GM12878 (cell line): ENCODE measurements at regions not wholly inside any gene's neighbourhood (a gene's known extent, or its start where the extent isn't known, plus 50 kb on each side); places are given as distances from the start of the nearest gene placed in this dataset.

Experiments used
- ATAC-seq: fragments of 200-7000 bp; cut with Tn5 transposase; 3 replicates; pipeline ENCODE4 v1.9.1; 2020; ENCODE audit warnings: mild to moderate bottlenecking, moderate library complexity
- BruUV-seq: library from RNA; stranded (reverse); fragments of 400-500 nt; replicated peaks from 2 replicates; lab custom pipeline; 2021; lab: Mats Ljungman, UMichigan
- CTCF ChIA-PET: fragments of 300-600 bp; sonication (Branson Sonifier 250); formaldehyde crosslinking; extraction: SDS; loops from one replicate; lab custom pipeline; 2021; ENCODE audit warnings: inconsistent platforms; lab: Yijun Ruan, JAX
- POLR2A ChIA-PET: fragments of 350-600 bp; formaldehyde crosslinking; extraction: SDS; loops from one replicate; lab custom pipeline; 2021; ENCODE audit warnings: inconsistent platforms; lab: Charles Lee
- RAD21 ChIA-PET: fragments of 300-600 bp; sonication (Branson Sonifier 250); formaldehyde crosslinking; loops from one replicate; lab custom pipeline; 2023; ENCODE audit warnings: antibody characterized with exemption; ENCODE audit not compliant: unreplicated experiment; lab: Charles Lee
- SMC1A ChIA-PET: fragments of 300-600 bp; sonication (Branson Sonifier 250); formaldehyde crosslinking; loops from one replicate; lab custom pipeline; 2023; ENCODE audit not compliant: unreplicated experiment, uncharacterized antibody; lab: Charles Lee
- DNase-seq: peaks from one replicate; pipeline ENCODE4 v3.0.0-alpha.2; 2011; ENCODE audit warnings: low read depth, low spot score
- FAIRE-seq: peaks from 3 replicates; lab custom pipeline; 2011; peaks lifted over from hg19 to GRCh38; lab: Jason Lieb, UNC
- H2AFZ ChIP-seq: 2 replicates; pipeline ENCODE4 v1.6.0; 2011; ENCODE audit warnings: low read depth, low read length, control low read depth; ENCODE audit not compliant: control insufficient read depth
- H3K27ac ChIP-seq: 2 replicates; pipeline ENCODE4 v1.5.1; 2011; ENCODE audit warnings: control low read depth; ENCODE audit not compliant: control insufficient read depth, insufficient read depth
- H3K27me3 ChIP-seq, 2 experiments: replicated peaks in 1 of 2; 2 replicates each; pipeline versions ENCODE4 v1.6.0 to v1.6.1; 2011; ENCODE audit warnings: low read length in 1 of 2; ENCODE audit not compliant: control insufficient read depth in 2 of 2, insufficient read depth in 2 of 2
- H3K36me3 ChIP-seq, 2 experiments: 2 replicates each; pipeline ENCODE4 v1.5.1; 2011; ENCODE audit warnings: low read length in 1 of 2; ENCODE audit not compliant: control insufficient read depth in 2 of 2, insufficient read depth in 2 of 2
- H3K4me1 ChIP-seq: 2 replicates; pipeline ENCODE4 v1.6.1; 2011; ENCODE audit warnings: mild to moderate bottlenecking, low read length, moderate library complexity, mixed read lengths; ENCODE audit not compliant: control insufficient read depth, insufficient read depth
- H3K4me2 ChIP-seq: 2 replicates; pipeline ENCODE4 v1.6.0; 2011; ENCODE audit warnings: control low read depth; ENCODE audit not compliant: control insufficient read depth, insufficient read depth
- H3K4me3 ChIP-seq: fragments of 200-600 bp; sonication (generic); 2 replicates; pipeline ENCODE4 v1.5.1; 2016
- H3K79me2 ChIP-seq: 2 replicates; pipeline ENCODE4 v1.6.0; 2011; ENCODE audit warnings: low read length; ENCODE audit not compliant: control insufficient read depth, insufficient read depth
- H3K9ac ChIP-seq: 2 replicates; pipeline ENCODE4 v1.8.0; 2011; ENCODE audit warnings: low read length, control low read depth, mixed read lengths; ENCODE audit not compliant: control insufficient read depth, insufficient read depth
- H3K9me3 ChIP-seq: replicated peaks from 3 replicates; pipeline ENCODE4 v1.5.1; 2011; ENCODE audit warnings: mild to moderate bottlenecking, low read length; ENCODE audit not compliant: control insufficient read depth, insufficient read depth
- H4K20me1 ChIP-seq: 2 replicates; pipeline ENCODE4 v1.6.0; 2011; ENCODE audit not compliant: control insufficient read depth, insufficient read depth
- ATF3 ChIP-seq: IDR thresholded peaks from 2 replicates; pipeline ENCODE4 v1.6.1; 2011; ENCODE audit warnings: low read depth, mild to moderate bottlenecking, low read length, moderate library complexity, borderline replicate concordance; ENCODE audit errors: extremely low read depth
- CEBPZ ChIP-seq: fragments of 150-350 bp; IDR thresholded peaks from 2 replicates; pipeline ENCODE4 v1.6.1; 2016; ENCODE audit warnings: low read depth, low read length
- CREB1 ChIP-seq: IDR thresholded peaks from 2 replicates; pipeline ENCODE4 v1.6.1; 2012; ENCODE audit warnings: low read depth, mild to moderate bottlenecking, inconsistent platforms
- HDAC6 ChIP-seq: fragments of 200-600 bp; sonication (generic); IDR thresholded peaks from one replicate; pipeline ENCODE4 v1.8.0; 2017; ENCODE audit warnings: antibody characterized with exemption; ENCODE audit not compliant: unreplicated experiment
- KAT2A ChIP-seq: conservative IDR thresholded peaks from 2 replicates; pipeline ENCODE4 v1.6.1; 2011; ENCODE audit warnings: low read depth, low read length; ENCODE audit not compliant: control insufficient read depth
- PRDM15 ChIP-seq: fragments of 450-650 bp; formaldehyde crosslinking; IDR thresholded peaks from 2 replicates; pipeline ENCODE4 v1.4.0; 2020; ENCODE audit warnings: mild to moderate bottlenecking, moderate library complexity
- RELA ChIP-seq: fragments of 450-650 bp; IDR thresholded peaks from 2 replicates; pipeline ENCODE4 v1.8.0; 2014; ENCODE audit warnings: borderline replicate concordance; ENCODE audit not compliant: partially characterized antibody
- SREBF1 ChIP-seq: IDR thresholded peaks from 2 replicates; pipeline ENCODE4 v1.6.1; 2012; ENCODE audit warnings: mild to moderate bottlenecking, low read length
- SUPT20H ChIP-seq: IDR thresholded peaks from 2 replicates; pipeline ENCODE4 v1.6.1; 2011; ENCODE audit warnings: low read depth, mild to moderate bottlenecking, low read length, moderate library complexity, borderline replicate concordance; ENCODE audit not compliant: control insufficient read depth
- WGBS: methylation state at CpG from one replicate; pipeline ENCODE4 v1.1.6; 2016; ENCODE audit warnings: low lambda C conversion rate; ENCODE audit not compliant: insufficient replicate concordance, insufficient coverage; ENCODE audit errors: missing lambda C conversion rate; 5-methylcytosine and 5-hydroxymethylcytosine counted together
- in situ Hi-C: fragments of 300-500 bp; cut with MboI; formaldehyde crosslinking; loops from 9 replicates; pipeline ENCODE4 v1.14.3; 2018; ENCODE audit warnings: mixed read lengths
- intact Hi-C: fragments of 100-400 bp; cut with micrococcal nuclease; formaldehyde crosslinking; loops from one replicate; pipeline ENCODE4 v1.14.2; 2022; ENCODE audit not compliant: unreplicated experiment

GRCh38 chr12:107318806-107319532, 225.6 kb upstream of the CRY1 start:
- H3K27me3 ChIP-seq: peaks cover 14 to 16% of the 10 kb centered on the region in 2 experiments
- ATAC-seq (no peak), FAIRE-seq (no peak), DNase-seq (no peak)
- H3K27ac ChIP-seq: no peak overlapping the region
- no peaks in the 10 kb centered on the region for H3K4me1 ChIP-seq
- TF ChIP-seq RELA (no peak), HDAC6 (peak; percentile 50)
- H3K4me3 ChIP-seq: no peak overlapping the region
- H2AFZ ChIP-seq: no peak overlapping the region
- 23% methylated on average over 67 of the region's 72 CpGs for WGBS
- in situ Hi-C loops: no loop called here
- RAD21 ChIA-PET: no interaction called here
- no peak overlapping the region for H3K9ac ChIP-seq
- H3K9me3 ChIP-seq: no peaks in the 10 kb centered on the region
- H3K36me3 ChIP-seq: no peaks in the 10 kb centered on the region
- POLR2A ChIA-PET: no interaction called here
- intact Hi-C loops: no loop called here
- H3K4me2 ChIP-seq: 0 out of 2 replicates have a peak overlapping the region, but pooled peaks have one; percentile 25
- H4K20me1 ChIP-seq: no peaks in the 10 kb centered on the region
- no TSS peak for BruUV-seq
- CTCF ChIA-PET: no interaction called here
- H3K79me2 ChIP-seq: no peaks in the 10 kb centered on the region
- SMC1A ChIA-PET: no interaction called here

- H3K9me3 ChIP-seq: no peaks in the 10 kb centered on the region
- FAIRE-seq: no peak
- no peak overlapping the region for H3K4me3 ChIP-seq
- no peaks in the 10 kb centered on the region for H3K4me1 ChIP-seq
- intact Hi-C loops: no loop called here
- no peak overlapping the region for H2AFZ ChIP-seq
- H3K27me3 ChIP-seq: peaks cover 14 to 16% of the 10 kb centered on the region in 2 experiments
- H3K27ac ChIP-seq: no peak overlapping the region
- no peak overlapping the region for H3K9ac ChIP-seq
- DNase-seq: no peak
- H3K36me3 ChIP-seq: no peaks in the 10 kb centered on the region
- ChIA-PET RAD21 (no interaction called here), CTCF (no interaction called here), SMC1A (no interaction called here), POLR2A (no interaction called here)
- WGBS: 19% methylated on average over 44 of the region's 60 CpGs
- no peaks in the 10 kb centered on the region for H4K20me1 ChIP-seq
- ATAC-seq: no peak
- no peaks in the 10 kb centered on the region for H3K79me2 ChIP-seq
- in situ Hi-C loops: no loop called here
- no peak overlapping the region for H3K4me2 ChIP-seq
- BruUV-seq: no TSS peak
- TF ChIP-seq CEBPZ (no peak), SUPT20H (no peak), SREBF1 (no peak), ATF3 (no peak), KAT2A (no peak), CREB1 (no peak), PRDM15 (CRISPR knock-in tag) (no peak)
Observed at GRCh38 chr12:107319533-107320032, 226.2 kb upstream of the CRY1 start.
